ENCODE measurements at regions not wholly inside any gene's neighbourhood (a gene's known extent, or its start where the extent isn't known, plus 50 kb on each side); places are given as distances from the start of the nearest gene placed in this dataset.

DNA sequence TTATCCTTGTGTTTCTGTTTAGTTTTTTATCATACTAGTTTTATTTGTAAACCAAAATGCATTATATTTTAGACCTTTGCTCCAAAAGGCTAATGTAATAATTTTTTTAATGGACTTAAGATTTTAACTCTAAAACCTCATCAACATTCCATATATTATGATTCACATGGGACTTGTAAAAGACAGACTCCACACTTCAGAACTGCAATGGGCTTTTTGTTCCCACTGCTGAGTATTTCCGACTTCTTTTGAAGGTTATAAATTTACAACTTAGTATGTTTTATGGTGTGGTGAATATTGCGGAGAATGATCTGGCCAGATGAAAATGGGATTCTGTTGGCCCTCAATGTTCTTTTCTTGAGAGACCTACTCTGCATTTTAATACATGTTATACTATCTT, 678.5 kb downstream of the USP25 start:
- H3K27ac Mint-ChIP-seq (ENCODE audit: unreplicated experiment): no peak overlapping the region
- DNase-seq: no peak
- no peaks in the 10 kb centered on the region for H3K27me3 Mint-ChIP-seq (ENCODE audit: unreplicated experiment)
- no peaks in the 10 kb centered on the region for H3K4me1 Mint-ChIP-seq (ENCODE audit: low read depth, unreplicated experiment)
- no peak overlapping the region for H3K4me3 Mint-ChIP-seq (ENCODE audit: unreplicated experiment)
- H3K9me3 Mint-ChIP-seq (ENCODE audit: unreplicated experiment): peaks cover 1% of the 10 kb centered on the region
- TF ChIP-seq, protein P1, sequence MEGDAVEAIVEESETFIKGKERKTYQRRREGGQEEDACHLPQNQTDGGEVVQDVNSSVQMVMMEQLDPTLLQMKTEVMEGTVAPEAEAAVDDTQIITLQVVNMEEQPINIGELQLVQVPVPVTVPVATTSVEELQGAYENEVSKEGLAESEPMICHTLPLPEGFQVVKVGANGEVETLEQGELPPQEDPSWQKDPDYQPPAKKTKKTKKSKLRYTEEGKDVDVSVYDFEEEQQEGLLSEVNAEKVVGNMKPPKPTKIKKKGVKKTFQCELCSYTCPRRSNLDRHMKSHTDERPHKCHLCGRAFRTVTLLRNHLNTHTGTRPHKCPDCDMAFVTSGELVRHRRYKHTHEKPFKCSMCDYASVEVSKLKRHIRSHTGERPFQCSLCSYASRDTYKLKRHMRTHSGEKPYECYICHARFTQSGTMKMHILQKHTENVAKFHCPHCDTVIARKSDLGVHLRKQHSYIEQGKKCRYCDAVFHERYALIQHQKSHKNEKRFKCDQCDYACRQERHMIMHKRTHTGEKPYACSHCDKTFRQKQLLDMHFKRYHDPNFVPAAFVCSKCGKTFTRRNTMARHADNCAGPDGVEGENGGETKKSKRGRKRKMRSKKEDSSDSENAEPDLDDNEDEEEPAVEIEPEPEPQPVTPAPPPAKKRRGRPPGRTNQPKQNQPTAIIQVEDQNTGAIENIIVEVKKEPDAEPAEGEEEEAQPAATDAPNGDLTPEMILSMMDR (IDR thresholded peaks at IDR 0.05; ENCODE audit: partially characterized antibody, unreplicated experiment): no peak
- no peaks in the 10 kb centered on the region for H3K36me3 Mint-ChIP-seq (ENCODE audit: unreplicated experiment)

DNA sequence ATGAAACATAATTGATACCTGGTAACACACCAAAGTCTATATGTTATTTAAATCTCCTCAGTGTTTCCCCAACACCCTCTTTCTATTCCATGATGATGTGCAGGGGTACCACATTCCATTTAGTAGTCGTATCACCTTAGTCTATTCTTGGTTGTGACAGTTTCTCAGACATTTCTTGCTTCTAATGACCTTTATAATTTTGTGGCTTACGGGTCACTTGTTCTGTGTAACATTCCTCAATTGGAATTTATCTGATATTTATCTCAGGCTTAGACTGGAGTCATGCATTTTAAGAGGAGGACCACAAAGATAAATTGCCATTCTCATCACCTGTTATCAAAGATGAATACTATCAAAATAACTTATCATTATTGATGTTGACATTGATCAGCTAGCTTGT, 679.6 kb downstream of the USP25 start:
- Mint-ChIP-seq H3K9me3 (ENCODE audit: unreplicated experiment) (peaks cover 1% of the 10 kb centered on the region), H3K36me3 (ENCODE audit: unreplicated experiment) (no peaks in the 10 kb centered on the region), H3K27me3 (ENCODE audit: unreplicated experiment) (no peaks in the 10 kb centered on the region), H3K4me3 (ENCODE audit: unreplicated experiment) (no peak overlapping the region), H3K27ac (ENCODE audit: unreplicated experiment) (no peak overlapping the region), H3K4me1 (ENCODE audit: low read depth, unreplicated experiment) (no peaks in the 10 kb centered on the region)
- no peak for DNase-seq
- TF ChIP-seq, protein P1 (IDR thresholded peaks at IDR 0.05; ENCODE audit: partially characterized antibody, unreplicated experiment): no peak

DNA sequence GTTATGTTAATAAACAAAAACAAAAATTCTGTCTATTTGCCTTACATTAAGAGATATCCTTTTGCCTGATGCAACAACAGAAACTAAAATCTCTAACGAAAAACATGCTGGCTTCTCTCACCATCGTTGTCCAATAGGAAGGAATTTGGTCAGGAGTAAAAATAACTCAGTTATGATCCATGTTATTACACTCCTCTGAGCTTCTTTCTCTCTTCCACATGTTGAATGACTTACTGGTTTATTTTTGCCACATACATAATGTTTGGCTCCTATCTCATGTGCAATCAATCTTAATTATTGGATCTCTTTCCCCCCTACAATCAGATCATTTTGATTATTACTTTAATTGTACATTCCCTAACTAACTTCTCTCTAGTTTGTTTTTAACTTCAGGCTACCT, 688.4 kb downstream of the USP25 start:
- no peaks in the 10 kb centered on the region for H3K27me3 Mint-ChIP-seq (ENCODE audit: unreplicated experiment)
- H3K4me3 Mint-ChIP-seq (ENCODE audit: unreplicated experiment): no peak overlapping the region
- no peak overlapping the region for H3K27ac Mint-ChIP-seq (ENCODE audit: unreplicated experiment)
- H3K36me3 Mint-ChIP-seq (ENCODE audit: unreplicated experiment): no peaks in the 10 kb centered on the region
- TF ChIP-seq, protein P1 (IDR thresholded peaks at IDR 0.05; ENCODE audit: partially characterized antibody, unreplicated experiment): no peak
- DNase-seq: no peak
- H3K4me1 Mint-ChIP-seq (ENCODE audit: low read depth, unreplicated experiment): peaks cover 13% of the 10 kb centered on the region
- H3K9me3 Mint-ChIP-seq (ENCODE audit: unreplicated experiment): no peaks in the 10 kb centered on the region

DNA sequence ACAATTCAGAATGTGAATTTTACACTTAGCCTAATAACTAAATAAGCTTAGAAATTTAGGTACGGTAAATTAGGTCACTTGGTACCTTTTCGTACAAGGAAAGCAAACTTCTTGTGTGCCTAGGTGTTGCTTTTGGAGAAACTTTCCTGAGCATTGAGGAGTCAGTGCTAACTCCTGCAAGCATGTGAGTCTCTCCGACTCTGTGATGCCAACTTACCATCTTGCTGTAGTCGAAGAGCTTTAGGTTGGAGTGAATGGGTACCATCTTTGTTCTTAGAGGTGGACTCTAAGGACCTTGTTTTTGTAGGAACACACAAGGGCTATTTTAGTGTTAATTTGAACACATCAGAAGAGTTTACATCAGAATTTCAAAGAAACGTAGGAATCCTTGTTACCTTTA, 688.9 kb downstream of the USP25 start:
- H3K9me3 Mint-ChIP-seq (ENCODE audit: unreplicated experiment): no peaks in the 10 kb centered on the region
- no peak overlapping the region for H3K27ac Mint-ChIP-seq (ENCODE audit: unreplicated experiment)
- TF ChIP-seq, protein P1 (IDR thresholded peaks at IDR 0.05; ENCODE audit: partially characterized antibody, unreplicated experiment): no peak
- peaks cover 13% of the 10 kb centered on the region for H3K4me1 Mint-ChIP-seq (ENCODE audit: low read depth, unreplicated experiment)
- H3K27me3 Mint-ChIP-seq (ENCODE audit: unreplicated experiment): no peaks in the 10 kb centered on the region
- H3K4me3 Mint-ChIP-seq (ENCODE audit: unreplicated experiment): no peak overlapping the region
- DNase-seq: no peak
- H3K36me3 Mint-ChIP-seq (ENCODE audit: unreplicated experiment): no peaks in the 10 kb centered on the region

DNA sequence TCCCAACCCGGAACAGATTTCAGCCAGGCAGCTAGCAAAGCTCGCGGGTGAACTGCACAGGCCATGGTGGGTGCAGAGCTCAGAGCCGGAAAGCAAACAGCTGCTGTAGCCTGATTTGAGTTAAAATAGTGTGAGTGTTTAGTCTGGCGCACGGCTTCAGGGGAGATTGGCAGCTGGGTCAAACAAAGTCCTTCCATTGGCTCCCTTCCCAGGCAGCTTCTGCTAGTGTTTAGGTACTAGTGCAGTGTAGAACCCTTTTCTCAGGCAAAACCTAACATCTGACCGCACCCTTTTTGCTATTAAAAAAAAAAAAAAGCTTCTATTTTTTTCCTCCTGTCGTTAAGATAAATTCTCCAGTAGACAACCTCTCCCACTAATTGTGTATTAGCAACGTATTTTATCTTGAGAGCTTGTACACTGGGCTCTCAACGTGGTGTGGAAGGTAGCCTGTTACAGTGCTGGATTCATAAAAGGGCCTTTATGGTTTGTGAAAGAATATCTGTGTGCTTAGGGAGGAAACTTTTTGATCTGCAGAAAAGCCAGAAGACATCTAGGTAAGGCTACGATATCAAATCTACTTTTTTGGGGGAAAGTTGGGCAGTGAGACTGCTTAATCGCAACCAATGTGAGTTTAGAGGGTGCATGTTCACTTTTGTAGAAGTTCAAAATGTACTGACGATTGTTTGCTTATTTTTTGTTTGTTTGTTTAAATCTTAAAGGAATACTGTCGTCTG, 689.6 kb downstream of the USP25 start:
- no peaks in the 10 kb centered on the region for H3K27me3 Mint-ChIP-seq (ENCODE audit: unreplicated experiment)
- TF ChIP-seq, protein P1 (IDR thresholded peaks at IDR 0.05; ENCODE audit: partially characterized antibody, unreplicated experiment): no peak
- H3K27ac Mint-ChIP-seq (ENCODE audit: unreplicated experiment): peak overlapping the region; percentile 4
- H3K36me3 Mint-ChIP-seq (ENCODE audit: unreplicated experiment): no peaks in the 10 kb centered on the region
- H3K4me3 Mint-ChIP-seq (ENCODE audit: unreplicated experiment): peak overlapping the region; percentile 2
- peak; percentile 23 for DNase-seq
- H3K4me1 Mint-ChIP-seq (ENCODE audit: low read depth, unreplicated experiment): peaks cover 13% of the 10 kb centered on the region
- H3K9me3 Mint-ChIP-seq (ENCODE audit: unreplicated experiment): no peaks in the 10 kb centered on the region

Data from glutamatergic neuron (in vitro differentiated cells).